ENCODE measurements at regions not wholly inside any gene's neighbourhood (a gene's known extent, or its start where the extent isn't known, plus 50 kb on each side); places are given as distances from the start of the nearest gene placed in this dataset.

DNA sequence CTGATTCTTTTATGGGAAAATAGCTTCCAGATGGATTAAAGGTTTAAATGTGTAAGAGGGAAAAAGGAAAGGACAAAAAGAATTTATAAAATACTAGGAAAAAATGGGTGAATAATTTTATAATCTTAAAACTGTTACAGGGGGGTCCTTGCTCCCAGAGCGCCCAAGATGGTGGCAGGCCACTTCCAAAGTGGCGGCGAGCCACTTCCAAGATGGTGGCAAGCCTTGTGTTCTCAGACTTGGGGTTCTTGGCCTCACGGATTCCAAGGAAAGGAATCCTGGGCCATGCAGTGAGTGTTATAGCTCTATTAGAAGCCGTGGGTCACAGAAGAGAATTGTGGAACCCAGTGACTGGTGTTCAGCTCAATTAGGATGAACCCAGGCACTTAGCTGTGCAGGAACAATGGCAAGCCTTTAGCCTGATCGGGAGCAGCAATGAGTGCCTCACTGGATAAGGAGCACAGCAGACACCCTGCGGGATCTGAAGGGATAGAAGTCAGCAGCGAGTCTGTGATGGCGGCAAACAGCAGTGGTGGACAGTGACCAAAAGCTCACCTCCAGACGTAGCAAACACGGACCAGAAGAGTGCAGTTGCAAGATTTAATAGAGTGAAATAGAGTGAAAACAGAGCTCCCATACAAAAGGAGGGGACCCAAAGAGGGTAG lies 83.2 kb upstream of the SNCAIP start:
- peaks cover 16% of the 10 kb centered on the region for H3K9me3 Mint-ChIP-seq
- H3K36me3 Mint-ChIP-seq: no peaks in the 10 kb centered on the region
- H3K27ac Mint-ChIP-seq: no peak overlapping the region

DNA sequence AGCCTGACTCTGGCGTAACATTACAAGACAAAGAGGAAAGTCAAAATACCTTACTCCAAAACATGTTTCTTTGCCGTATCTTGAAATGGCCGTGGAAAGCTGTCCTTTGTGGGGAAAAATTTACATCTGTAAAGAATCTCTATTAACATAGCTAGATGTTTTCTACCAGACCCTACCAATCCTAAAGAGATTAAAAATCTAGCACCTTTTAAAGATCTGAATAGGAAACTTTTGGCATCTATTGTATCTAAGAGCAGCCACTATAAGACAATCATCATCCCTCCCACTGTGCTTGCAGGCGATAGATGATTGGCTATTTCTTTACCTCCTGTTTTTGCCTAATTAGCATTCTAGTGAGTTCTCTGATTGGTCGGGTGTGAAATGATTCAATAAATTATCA lies 82.5 kb upstream of the SNCAIP start:
- peaks cover 4% of the 10 kb centered on the region for H3K4me1 Mint-ChIP-seq

More for the DNA sequence above, 83.2 kb upstream of the SNCAIP start:
- DNase-seq (ENCODE audit: low spot score in 2 of 2, unreplicated experiment in 2 of 2): no peak
- Mint-ChIP-seq H3K27me3 (ENCODE audit: low read depth) (no peaks in the 10 kb centered on the region), H3K4me3 (no peak overlapping the region), H3K4me1 (peaks cover 4% of the 10 kb centered on the region)
- TF ChIP-seq CTCF (IDR thresholded peaks at IDR 0.05; ENCODE audit: unreplicated experiment): no peak

GRCh38 chr5:122236270-122237040 lies 75.6 kb upstream of the SNCAIP start:
- peaks cover 4% of the 10 kb centered on the region for H3K4me1 Mint-ChIP-seq
- peaks cover 22% of the 10 kb centered on the region for H3K9me3 Mint-ChIP-seq
- DNase-seq (ENCODE audit: low spot score in 2 of 2, unreplicated experiment in 2 of 2): no peak
- no peak overlapping the region for H3K27ac Mint-ChIP-seq
- TF ChIP-seq CTCF (IDR thresholded peaks at IDR 0.05; ENCODE audit: unreplicated experiment): no peak
- peaks cover 2% of the 10 kb centered on the region for H3K36me3 Mint-ChIP-seq
- H3K4me3 Mint-ChIP-seq: no peak overlapping the region
- no peaks in the 10 kb centered on the region for H3K27me3 Mint-ChIP-seq (ENCODE audit: low read depth)

More for the DNA sequence above, 82.5 kb upstream of the SNCAIP start:
- H3K27me3 Mint-ChIP-seq (ENCODE audit: low read depth): no peaks in the 10 kb centered on the region
- no peak for TF ChIP-seq CTCF (IDR thresholded peaks at IDR 0.05; ENCODE audit: unreplicated experiment)
- H3K9me3 Mint-ChIP-seq: peaks cover 13% of the 10 kb centered on the region
- H3K4me3 Mint-ChIP-seq: no peak overlapping the region
- no peak overlapping the region for H3K27ac Mint-ChIP-seq
- peaks cover under 1% of the 10 kb centered on the region for H3K36me3 Mint-ChIP-seq
- no peak for DNase-seq (ENCODE audit: low spot score in 2 of 2, unreplicated experiment in 2 of 2)

GRCh38 chr5:122237906-122238305 lies 74.1 kb upstream of the SNCAIP start:
- H3K36me3 Mint-ChIP-seq: peaks cover 2% of the 10 kb centered on the region

DNA sequence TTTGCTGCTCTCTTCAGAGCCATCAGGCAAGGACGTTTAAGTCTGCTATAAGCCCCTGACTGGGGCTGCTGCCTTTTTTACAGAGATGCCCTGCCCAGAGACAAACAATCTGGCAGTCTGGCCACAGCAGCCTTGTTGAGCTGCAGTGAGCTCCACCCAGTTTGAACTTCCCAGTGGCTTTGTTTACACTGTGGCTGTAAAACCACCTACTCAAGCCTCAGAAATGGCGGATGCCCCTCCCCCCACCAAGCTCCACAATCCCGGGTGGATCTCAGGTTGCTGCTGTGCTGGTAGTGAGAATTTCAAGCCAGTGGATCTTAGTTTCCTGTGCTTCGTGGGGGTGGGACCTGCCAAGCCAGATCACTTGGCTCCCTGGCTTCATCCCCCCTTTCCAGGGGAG lies 59.7 kb upstream of the SNCAIP start:
- Mint-ChIP-seq H3K27ac (no peak overlapping the region), H3K4me1 (no peaks in the 10 kb centered on the region), H3K27me3 (ENCODE audit: low read depth) (no peaks in the 10 kb centered on the region), H3K9me3 (peaks cover 69% of the 10 kb centered on the region), H3K36me3 (peaks cover 50% of the 10 kb centered on the region), H3K4me3 (no peak overlapping the region)
- TF ChIP-seq CTCF (IDR thresholded peaks at IDR 0.05; ENCODE audit: unreplicated experiment): no peak
- no peak for DNase-seq (ENCODE audit: low spot score in 2 of 2, unreplicated experiment in 2 of 2)

More at GRCh38 chr5:122237906-122238305, 74.1 kb upstream of the SNCAIP start:
- Mint-ChIP-seq H3K27me3 (ENCODE audit: low read depth) (no peaks in the 10 kb centered on the region), H3K27ac (no peak overlapping the region), H3K9me3 (peaks cover 19% of the 10 kb centered on the region), H3K4me1 (peaks cover 4% of the 10 kb centered on the region), H3K4me3 (no peak overlapping the region)
- TF ChIP-seq CTCF (IDR thresholded peaks at IDR 0.05; ENCODE audit: unreplicated experiment): no peak
- no peak for DNase-seq (ENCODE audit: low spot score in 2 of 2, unreplicated experiment in 2 of 2)

All from mesothelial cell of epicardium (in vitro differentiated cells).